ENCODE measurements at regions not wholly inside any gene's neighbourhood (a gene's known extent, or its start where the extent isn't known, plus 50 kb on each side); places are given as distances from the start of the nearest gene placed in this dataset.
"Not testable (repeated sequence)": the region's sequence is repeated elsewhere in the genome, so short reads cannot be mapped to it uniquely, and the experiment has no call there.

GRCh38 chr7:79615871-79616640, 162.6 kb upstream of the MAGI2 start:
- no peak for DNase-seq

- no peak for DNase-seq
Observed at GRCh38 chr7:79615466-79615865, 162.0 kb upstream of the MAGI2 start.

GRCh38 chr7:79612903-79613302, 159.4 kb upstream of the MAGI2 start:
- DNase-seq: no peak

GRCh38 chr7:79612022-79612421, 158.6 kb upstream of the MAGI2 start:
- no peak for DNase-seq

GRCh38 chr7:79610748-79611304, 157.4 kb upstream of the MAGI2 start:
- no peak for DNase-seq

- DNase-seq: no peak
Observed at GRCh38 chr7:79610313-79610712, 156.8 kb upstream of the MAGI2 start.

- no peak for DNase-seq
Observed at GRCh38 chr7:79608005-79608404, 154.5 kb upstream of the MAGI2 start.

GRCh38 chr7:79604841-79605240, 151.4 kb upstream of the MAGI2 start:
- DNase-seq: no peak

GRCh38 chr7:79598351-79598750, 144.9 kb upstream of the MAGI2 start:
- DNase-seq: no peak

- not testable (repeated sequence) for DNase-seq
Observed at GRCh38 chr7:79594671-79595070, 141.2 kb upstream of the MAGI2 start.

- DNase-seq: no peak
Observed at GRCh38 chr7:79593866-79594301, 140.4 kb upstream of the MAGI2 start.

- no peak for DNase-seq
Observed at GRCh38 chr7:79590916-79591623, 137.6 kb upstream of the MAGI2 start.

GRCh38 chr7:79590391-79590790, 136.9 kb upstream of the MAGI2 start:
- no peak for DNase-seq

GRCh38 chr7:79570903-79571302, 117.4 kb upstream of the MAGI2 start:
- no peak for DNase-seq

- no peak for DNase-seq
Observed at GRCh38 chr7:79563821-79564522, 110.5 kb upstream of the MAGI2 start.

GRCh38 chr7:79555571-79555970, 102.1 kb upstream of the MAGI2 start:
- no peak for DNase-seq

GRCh38 chr7:79553811-79554555, 100.5 kb upstream of the MAGI2 start:
- DNase-seq: no peak

- DNase-seq: no peak
Observed at GRCh38 chr7:79552463-79552862, 99.0 kb upstream of the MAGI2 start.

GRCh38 chr7:79548727-79549126, 95.3 kb upstream of the MAGI2 start:
- DNase-seq: no peak

- no peak for DNase-seq
Observed at GRCh38 chr7:79547132-79547531, 93.7 kb upstream of the MAGI2 start.

GRCh38 chr7:79540592-79540991, 87.1 kb upstream of the MAGI2 start:
- DNase-seq: no peak

- no peak for DNase-seq
Observed at GRCh38 chr7:79534128-79534527, 80.7 kb upstream of the MAGI2 start.

Data from CD4-positive, alpha-beta T cell treated with Interleukin-4 for 4 hours (primary cell).